ENCODE measurements at regions not wholly inside any gene's neighbourhood (a gene's known extent, or its start where the extent isn't known, plus 50 kb on each side); places are given as distances from the start of the nearest gene placed in this dataset.
"Not testable (repeated sequence)": the region's sequence is repeated elsewhere in the genome, so short reads cannot be mapped to it uniquely, and the experiment has no call there.

GRCh38 chr21:6428498-6429092 lies 4092.8 kb upstream of the TPTE start:
- DNase-seq (ENCODE audit: low spot score); FAIRE-seq: not testable (repeated sequence)

GRCh38 chr21:6429924-6430323 lies 4091.5 kb upstream of the TPTE start:
- not testable (repeated sequence) for FAIRE-seq; DNase-seq (ENCODE audit: low spot score)

GRCh38 chr21:6433149-6433548 lies 4088.2 kb upstream of the TPTE start:
- not testable (repeated sequence) for FAIRE-seq; DNase-seq (ENCODE audit: low spot score)

GRCh38 chr21:6436205-6436604 lies 4085.2 kb upstream of the TPTE start:
- FAIRE-seq; DNase-seq (ENCODE audit: low spot score): not testable (repeated sequence)

GRCh38 chr21:6436971-6437833 lies 4084.2 kb upstream of the TPTE start:
- FAIRE-seq; DNase-seq (ENCODE audit: low spot score): not testable (repeated sequence)

- not testable (repeated sequence) for DNase-seq (ENCODE audit: low spot score); FAIRE-seq
Observed at GRCh38 chr21:6437834-6438187, 4083.6 kb upstream of the TPTE start.

- DNase-seq (ENCODE audit: low spot score); FAIRE-seq: not testable (repeated sequence)
Observed at GRCh38 chr21:6439058-6439457, 4082.3 kb upstream of the TPTE start.

- not testable (repeated sequence) for DNase-seq (ENCODE audit: low spot score); FAIRE-seq
Observed at GRCh38 chr21:6454648-6455340, 4066.6 kb upstream of the TPTE start.

GRCh38 chr21:6456011-6456661 lies 4065.2 kb upstream of the TPTE start:
- FAIRE-seq; DNase-seq (ENCODE audit: low spot score): not testable (repeated sequence)

- FAIRE-seq; DNase-seq (ENCODE audit: low spot score): not testable (repeated sequence)
Observed at GRCh38 chr21:6459761-6460160, 4061.6 kb upstream of the TPTE start.

- DNase-seq (ENCODE audit: low spot score); FAIRE-seq: not testable (repeated sequence)
Observed at GRCh38 chr21:6461358-6461757, 4060.0 kb upstream of the TPTE start.

GRCh38 chr21:6464419-6464818 lies 4057.0 kb upstream of the TPTE start:
- FAIRE-seq, result not testable (repeated sequence)

GRCh38 chr21:6466081-6466698 lies 4055.2 kb upstream of the TPTE start:
- DNase-seq (ENCODE audit: low spot score); FAIRE-seq: not testable (repeated sequence)

More at GRCh38 chr21:6464419-6464818, 4057.0 kb upstream of the TPTE start:
- DNase-seq (ENCODE audit: low spot score), result not testable (repeated sequence)

- FAIRE-seq; DNase-seq (ENCODE audit: low spot score): not testable (repeated sequence)
Observed at GRCh38 chr21:6466707-6467106, 4054.7 kb upstream of the TPTE start.

- DNase-seq (ENCODE audit: low spot score); FAIRE-seq: not testable (repeated sequence)
Observed at GRCh38 chr21:6467189-6467774, 4054.1 kb upstream of the TPTE start.

GRCh38 chr21:6467907-6468306 lies 4053.5 kb upstream of the TPTE start:
- DNase-seq (ENCODE audit: low spot score); FAIRE-seq: not testable (repeated sequence)

GRCh38 chr21:6468331-6468860 lies 4053.0 kb upstream of the TPTE start:
- not testable (repeated sequence) for DNase-seq (ENCODE audit: low spot score); FAIRE-seq

- FAIRE-seq; DNase-seq (ENCODE audit: low spot score): not testable (repeated sequence)
Observed at GRCh38 chr21:6474250-6474968, 4047.0 kb upstream of the TPTE start.

GRCh38 chr21:6481116-6481515 lies 4040.3 kb upstream of the TPTE start:
- not testable (repeated sequence) for DNase-seq (ENCODE audit: low spot score); FAIRE-seq
